GM19438 (cell line): ENCODE measurements at regions not wholly inside any gene's neighbourhood (a gene's known extent, or its start where the extent isn't known, plus 50 kb on each side); places are given as distances from the start of the nearest gene placed in this dataset.
"Not testable (repeated sequence)": the region's sequence is repeated elsewhere in the genome, so short reads cannot be mapped to it uniquely, and the experiment has no call there.

Source experiments
- ATAC-seq: cut with Tn5 transposase; IDR thresholded peaks from one replicate; pipeline ENCODE4 v1.9.1; 2021; ENCODE audit warnings: low read depth; ENCODE audit not compliant: unreplicated experiment

- ATAC-seq: no peak
Measured at GRCh38 chr2:133624551-133624950, 56.3 kb upstream of the NCKAP5 start.

DNA sequence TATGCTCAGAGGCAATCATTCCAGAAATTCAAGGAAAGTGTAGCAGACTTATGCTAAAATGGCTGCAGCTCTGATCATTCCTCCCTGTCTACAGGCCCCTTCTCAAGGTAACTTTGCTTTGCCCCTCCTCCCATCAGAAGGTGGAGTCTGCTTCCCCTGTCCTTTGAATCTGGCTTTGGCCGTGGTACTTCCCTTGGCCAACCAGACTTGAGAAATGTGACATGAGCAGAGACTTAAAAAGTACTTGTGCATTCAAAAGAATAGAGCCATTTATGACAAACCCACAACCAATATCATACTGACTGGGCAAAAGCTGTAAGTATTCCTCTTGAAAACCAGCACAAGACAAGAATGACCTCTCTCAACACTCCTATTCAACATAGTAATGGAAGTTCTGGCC, 59.5 kb upstream of the NCKAP5 start:
- ATAC-seq: no peak

- no peak for ATAC-seq
Measured at GRCh38 chr2:133633309-133633708, 65.0 kb upstream of the NCKAP5 start.

DNA sequence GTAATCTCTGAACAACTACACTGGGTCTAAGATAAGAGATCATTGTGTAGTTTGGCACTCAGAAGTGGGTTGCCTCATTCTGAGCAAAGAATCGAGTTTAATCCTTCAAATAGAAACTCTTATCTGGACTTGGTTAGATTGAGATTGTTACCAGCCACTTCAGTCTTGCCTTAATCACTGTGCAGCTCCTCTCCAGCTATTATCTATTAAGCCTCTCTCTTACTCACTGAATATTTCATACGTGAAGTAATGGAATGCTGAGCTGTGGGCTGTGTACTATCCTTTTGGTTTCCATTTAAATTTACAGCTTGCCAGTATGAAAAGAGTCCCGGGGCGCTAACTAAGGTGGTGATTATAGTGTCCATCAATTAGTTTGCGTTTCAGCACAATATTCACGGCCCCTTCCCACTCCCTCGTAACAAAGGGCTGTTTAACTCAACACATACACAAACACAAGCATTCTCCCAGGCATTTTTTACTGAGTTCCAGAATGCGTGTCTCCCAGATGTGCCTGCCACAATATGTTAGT, 65.7 kb upstream of the NCKAP5 start:
- no peak for ATAC-seq

- ATAC-seq: no peak
Measured at GRCh38 chr2:133635131-133635530, 66.9 kb upstream of the NCKAP5 start.

DNA sequence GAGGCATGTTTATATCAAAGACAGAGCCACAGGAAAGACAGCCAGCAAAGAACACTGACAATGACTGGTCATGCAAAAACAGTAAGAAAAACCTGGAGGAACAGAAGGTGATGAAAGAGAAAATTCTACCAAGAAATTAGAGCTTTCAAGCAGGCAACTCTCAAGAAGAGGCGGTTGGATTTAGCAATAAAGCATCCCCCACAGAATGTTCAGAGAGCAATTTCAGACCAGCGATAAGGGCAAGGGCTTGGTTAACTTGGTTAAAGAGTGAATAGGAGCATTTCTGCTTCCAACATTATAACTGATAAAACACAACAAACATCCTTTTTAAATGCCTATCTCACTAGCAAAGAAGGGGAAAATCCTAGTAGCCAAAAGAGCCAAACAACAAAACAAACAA, 68.0 kb upstream of the NCKAP5 start:
- no peak for ATAC-seq

DNA sequence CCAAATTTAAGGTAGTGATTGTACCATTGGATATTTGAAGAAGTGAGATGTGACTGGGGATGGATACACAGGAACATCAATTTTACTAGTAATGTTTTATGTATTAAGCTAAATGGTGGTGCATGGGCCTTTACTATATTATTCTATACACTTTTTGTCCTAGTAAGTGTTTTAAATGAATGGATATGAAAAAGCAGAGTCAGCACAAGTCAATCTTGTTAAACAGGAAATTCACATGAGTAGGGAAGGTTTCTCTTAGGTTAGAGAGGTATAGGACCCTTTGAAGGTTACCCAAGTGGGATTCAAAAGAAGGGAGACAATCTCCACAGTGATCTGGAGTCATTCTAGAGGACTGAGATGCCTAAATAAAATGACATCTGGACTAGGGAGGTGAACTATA, 71.8 kb upstream of the NCKAP5 start:
- no peak for ATAC-seq

- ATAC-seq: no peak
Measured at GRCh38 chr2:133641497-133641896, 73.2 kb upstream of the NCKAP5 start.

DNA sequence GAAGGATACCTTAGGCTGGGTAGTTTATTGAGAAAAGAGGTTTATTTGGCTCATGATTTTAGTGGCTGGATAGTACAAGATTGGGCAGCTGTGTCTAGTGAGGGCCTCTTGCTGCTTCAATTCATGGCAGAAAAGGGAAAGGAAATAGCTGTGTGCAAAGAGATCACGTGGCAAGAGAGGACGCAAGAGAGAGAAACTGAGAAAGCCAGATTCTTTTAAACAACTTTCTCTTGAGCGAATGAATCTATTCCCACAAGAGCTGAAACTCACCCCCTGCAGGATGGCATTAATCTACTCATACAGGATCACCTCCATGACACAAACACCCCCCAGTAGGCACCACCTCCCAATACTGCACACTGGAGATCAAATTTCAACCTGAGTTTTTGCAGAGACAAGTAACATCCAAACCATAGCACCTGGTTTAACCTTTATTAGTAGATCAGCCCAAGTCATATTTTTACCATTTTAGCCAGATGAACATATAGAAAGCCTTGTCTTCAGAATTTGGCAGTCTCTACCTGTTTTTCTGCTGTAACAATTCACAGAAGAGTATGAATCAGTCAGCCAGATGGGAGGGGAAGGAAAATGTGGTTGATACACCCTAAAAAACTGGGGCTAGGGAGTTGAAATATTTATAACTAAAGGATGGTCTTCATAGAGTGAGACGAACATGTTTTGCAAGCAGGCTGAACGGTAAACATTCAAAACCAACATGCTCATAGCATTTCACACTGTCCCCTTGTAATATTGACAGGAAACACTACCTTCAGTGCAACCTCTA, 73.9 kb upstream of the NCKAP5 start:
- no peak for ATAC-seq

DNA sequence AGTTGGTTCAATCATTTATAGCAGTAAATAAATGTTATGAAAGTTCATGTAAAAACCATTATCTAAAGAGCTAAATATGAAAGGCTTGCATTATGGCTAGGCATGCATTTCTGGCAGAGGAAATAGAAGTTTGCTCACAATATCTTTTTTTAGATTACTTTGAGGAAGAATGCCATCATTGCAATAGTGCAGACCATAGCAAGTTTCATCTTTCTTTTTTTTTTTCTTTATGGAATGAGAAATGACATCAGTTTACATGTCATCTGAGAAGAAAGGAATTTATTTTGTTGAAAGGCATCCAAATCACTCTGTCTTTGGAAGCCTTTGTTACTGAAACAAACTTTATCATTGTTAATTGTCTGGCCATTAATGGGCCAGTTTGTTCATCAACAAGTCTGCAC, 74.5 kb upstream of the NCKAP5 start:
- ATAC-seq: no peak

DNA sequence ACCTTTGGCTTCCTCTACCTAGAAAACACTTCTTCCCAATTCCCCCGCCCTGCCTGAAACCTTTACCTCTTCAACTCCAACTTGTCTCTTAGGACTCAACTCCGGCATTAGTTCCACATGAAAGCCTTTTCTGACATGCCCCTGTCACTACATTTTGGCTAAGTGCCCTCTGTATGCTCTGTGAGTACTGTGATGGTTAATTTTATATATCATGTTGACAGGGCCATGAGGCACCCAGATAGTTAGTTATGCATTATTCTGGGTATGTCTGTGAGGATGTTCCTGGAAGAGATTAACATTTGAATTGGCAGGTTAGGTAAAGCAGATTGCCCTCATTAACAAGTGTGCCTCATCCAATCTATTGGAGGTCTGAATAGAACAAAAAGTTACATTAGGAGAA, 75.6 kb upstream of the NCKAP5 start:
- ATAC-seq: no peak

GRCh38 chr2:133644846-133645245, 76.6 kb upstream of the NCKAP5 start:
- ATAC-seq: no peak

- ATAC-seq: not testable (repeated sequence)
Measured at GRCh38 chr2:133647386-133647785, 79.1 kb upstream of the NCKAP5 start.

DNA sequence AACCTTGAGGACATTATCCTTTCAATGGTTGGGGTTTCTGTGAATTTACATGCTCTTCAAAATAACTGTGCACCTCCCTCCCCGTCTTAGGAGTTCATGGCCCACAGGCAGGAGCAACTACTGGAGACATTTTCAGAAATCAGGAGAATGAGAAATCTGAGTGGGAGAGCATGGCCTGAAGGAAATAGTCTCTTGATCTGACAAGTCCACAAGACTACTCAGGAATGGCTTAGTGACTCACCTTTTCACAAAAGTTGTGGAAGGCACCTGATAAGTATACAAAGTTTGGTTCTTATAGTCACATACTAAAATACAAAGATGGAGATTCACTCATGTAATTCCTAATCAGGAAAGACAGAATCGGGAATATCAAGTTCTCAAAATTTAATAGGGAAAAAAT, 83.6 kb upstream of the NCKAP5 start:
- ATAC-seq: no peak

- ATAC-seq: no peak
Measured at GRCh38 chr2:133652398-133652797, 84.1 kb upstream of the NCKAP5 start.

- ATAC-seq: no peak
Measured at GRCh38 chr2:133653056-133653455, 84.8 kb upstream of the NCKAP5 start.

DNA sequence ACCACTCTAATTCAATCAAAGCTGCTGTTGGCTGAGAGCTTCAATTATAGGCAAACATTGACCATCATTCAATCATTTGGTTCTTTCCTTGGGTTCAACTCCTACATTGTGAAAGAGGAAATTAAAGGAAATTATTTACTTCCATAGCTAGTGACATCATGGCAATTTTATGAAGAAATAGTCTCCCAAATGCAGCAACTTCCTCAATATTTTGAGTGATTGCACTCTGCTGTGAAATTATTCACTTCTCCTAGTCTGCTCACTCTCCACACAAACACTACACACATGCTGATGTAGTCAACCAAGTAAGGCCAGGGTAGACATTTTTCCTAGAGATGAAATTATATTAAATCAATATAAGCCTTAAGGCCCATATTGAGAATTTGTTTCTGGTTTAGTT, 86.7 kb upstream of the NCKAP5 start:
- ATAC-seq: no peak

DNA sequence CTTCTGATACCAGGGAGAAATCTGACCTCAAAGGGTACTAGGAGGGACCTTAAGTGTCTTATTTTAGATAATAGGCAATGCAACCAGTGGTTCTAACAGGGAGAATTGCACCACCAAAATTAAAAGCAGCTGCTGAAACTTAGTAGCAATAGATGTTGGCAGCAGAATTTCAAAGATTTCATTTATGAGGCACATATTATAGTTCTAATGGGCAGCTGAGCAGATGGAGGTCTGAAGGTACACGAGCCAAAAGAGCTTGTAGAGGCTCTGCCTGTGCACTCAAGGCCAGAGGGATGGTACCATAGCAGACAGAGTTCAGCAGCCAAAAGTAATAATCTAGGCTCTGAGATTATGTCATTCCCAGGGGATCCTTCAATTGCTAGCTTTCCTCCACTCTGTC, 87.3 kb upstream of the NCKAP5 start:
- no peak for ATAC-seq

DNA sequence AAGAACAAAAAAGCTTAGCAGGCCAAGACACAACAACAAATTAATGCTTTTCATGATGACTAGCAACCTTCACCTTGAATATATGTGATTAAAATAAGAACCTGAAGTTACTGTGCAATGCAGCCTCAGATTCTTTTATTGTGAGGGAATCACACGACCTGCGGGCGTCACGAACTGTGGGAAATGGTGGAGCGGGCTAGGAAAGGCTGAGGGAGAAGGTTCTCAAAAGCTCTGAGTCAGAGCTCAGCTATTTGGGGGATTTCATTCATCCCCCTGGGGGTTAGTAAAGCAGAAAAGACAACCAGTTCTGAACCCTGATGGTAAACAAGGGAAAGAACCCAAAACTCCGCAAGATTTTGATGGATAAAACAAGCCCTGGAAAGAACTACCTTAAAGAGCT, 89.3 kb upstream of the NCKAP5 start:
- no peak for ATAC-seq

DNA sequence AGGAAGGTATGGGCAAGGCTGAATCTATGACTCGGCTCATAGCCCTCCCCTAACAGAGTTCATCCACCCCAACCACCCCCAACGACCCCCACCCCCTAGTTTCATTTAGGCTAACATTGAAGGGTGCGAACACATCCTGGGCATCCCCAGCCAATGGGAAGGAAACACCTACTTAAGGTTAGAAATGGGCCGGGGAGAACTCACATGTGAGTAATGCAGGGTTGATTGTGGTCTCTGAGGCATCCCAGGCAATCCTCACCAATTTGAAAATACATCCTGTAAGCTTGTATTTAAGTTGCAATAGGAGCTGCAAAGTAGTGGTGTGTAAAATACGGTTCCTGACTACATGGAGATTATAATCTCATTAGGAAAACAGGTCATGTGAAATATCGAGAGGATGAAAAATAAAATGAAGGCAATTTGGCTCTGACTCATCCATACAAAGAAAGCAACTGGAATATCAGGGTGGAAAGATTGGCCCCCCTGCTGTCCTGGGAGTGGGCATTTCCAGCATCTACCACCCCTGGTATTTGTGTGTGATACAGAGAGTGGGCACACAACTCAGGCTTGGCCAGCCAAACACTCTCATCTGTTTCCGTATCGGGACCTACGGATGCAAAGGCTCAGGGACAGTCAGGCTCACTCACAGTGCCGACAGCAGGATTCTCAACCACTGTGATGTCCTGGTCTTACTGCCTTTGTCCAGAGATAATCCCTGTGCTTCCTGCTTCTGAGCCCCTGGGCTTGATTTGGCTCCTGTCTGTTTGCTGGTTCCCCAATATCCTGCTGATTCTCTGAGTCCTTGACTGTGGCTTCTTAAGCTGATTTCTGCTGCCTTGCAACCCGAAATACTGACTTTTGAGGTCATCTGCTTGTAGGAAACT, 90.0 kb upstream of the NCKAP5 start:
- no peak for ATAC-seq

GRCh38 chr2:133660510-133660909, 92.2 kb upstream of the NCKAP5 start:
- ATAC-seq: no peak

GRCh38 chr2:133661392-133661791, 93.1 kb upstream of the NCKAP5 start:
- no peak for ATAC-seq
